IPS-NIHi7 (cell line): ENCODE measurements at regions not wholly inside any gene's neighbourhood (a gene's known extent, or its start where the extent isn't known, plus 50 kb on each side); places are given as distances from the start of the nearest gene placed in this dataset.
A peak's percentile ranks its signal among the peaks of the same experiment; 100 is the strongest.

ENCODE experiments used
- DNase-seq: peaks from one replicate; pipeline ENCODE4 v3.0.0; 2012; ENCODE audit warnings: mixed read lengths; ENCODE audit errors: extremely low spot score

DNA sequence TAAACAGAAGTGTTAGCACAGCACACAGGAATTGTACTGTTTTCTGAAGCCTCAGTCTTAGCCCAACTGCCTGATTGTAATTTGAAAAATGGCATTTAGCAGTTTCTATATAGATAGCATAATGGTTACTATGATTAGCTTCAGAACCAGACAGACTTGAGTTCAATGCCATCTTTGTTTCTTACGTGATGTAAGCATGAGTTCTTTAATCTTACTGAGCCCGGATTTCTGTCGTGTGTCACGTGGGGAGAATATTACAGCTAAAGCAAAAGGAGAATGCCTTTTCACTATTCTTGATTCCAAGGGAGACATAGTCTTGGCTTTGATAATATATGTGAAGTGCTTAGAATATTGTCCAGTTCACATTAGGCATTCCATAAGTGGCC lies 407.3 kb downstream of the STIM2 start:
- no peak for DNase-seq

- no peak for DNase-seq
Measured at GRCh38 chr4:27270435-27270834, 409.8 kb downstream of the STIM2 start.

GRCh38 chr4:27271555-27271954 lies 410.9 kb downstream of the STIM2 start:
- no peak for DNase-seq

GRCh38 chr4:27272217-27272616 lies 411.6 kb downstream of the STIM2 start:
- DNase-seq, result no peak

GRCh38 chr4:27276307-27277073 lies 415.8 kb downstream of the STIM2 start:
- no peak for DNase-seq

DNA sequence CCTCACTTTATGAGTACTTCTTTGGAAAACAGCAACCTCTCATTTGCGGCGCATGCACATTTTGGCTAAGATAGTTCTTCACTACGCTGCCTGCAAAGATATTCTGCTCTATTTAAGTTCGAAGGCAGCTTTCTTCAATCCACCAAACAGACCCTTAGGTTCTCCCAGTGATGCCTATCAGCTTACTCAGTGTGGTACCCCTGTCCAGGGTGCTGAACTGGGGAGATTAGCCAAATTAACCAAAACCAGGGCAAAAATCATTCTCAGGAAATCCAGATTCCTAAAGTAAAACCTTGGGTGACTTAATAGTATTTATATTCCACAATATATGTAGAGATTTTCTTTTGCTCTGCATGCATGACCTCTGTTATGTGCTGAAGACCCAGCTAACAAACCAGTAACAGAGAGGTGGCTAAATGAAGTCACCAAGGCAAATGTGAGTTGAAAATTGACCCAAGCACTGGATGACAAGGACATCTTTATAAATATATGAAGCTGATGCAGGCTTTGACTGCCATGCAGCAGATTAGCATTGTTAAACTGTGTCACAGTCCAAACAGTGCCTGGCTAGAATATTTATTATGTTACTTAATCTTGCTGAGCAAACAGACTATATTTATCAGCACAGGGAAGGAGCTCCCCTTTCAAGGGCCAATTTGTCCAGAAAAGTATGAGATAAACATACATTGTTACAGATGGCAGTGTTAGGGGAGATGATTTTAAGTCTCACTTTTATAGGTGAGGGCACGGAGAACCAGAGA lies 418.2 kb downstream of the STIM2 start:
- peak; percentile 77 for DNase-seq

GRCh38 chr4:27288496-27288895 lies 427.9 kb downstream of the STIM2 start:
- no peak for DNase-seq

- DNase-seq, result no peak
Measured at GRCh38 chr4:27289704-27290103, 429.1 kb downstream of the STIM2 start.

GRCh38 chr4:27293831-27294230 lies 433.2 kb downstream of the STIM2 start:
- DNase-seq, result no peak

DNA sequence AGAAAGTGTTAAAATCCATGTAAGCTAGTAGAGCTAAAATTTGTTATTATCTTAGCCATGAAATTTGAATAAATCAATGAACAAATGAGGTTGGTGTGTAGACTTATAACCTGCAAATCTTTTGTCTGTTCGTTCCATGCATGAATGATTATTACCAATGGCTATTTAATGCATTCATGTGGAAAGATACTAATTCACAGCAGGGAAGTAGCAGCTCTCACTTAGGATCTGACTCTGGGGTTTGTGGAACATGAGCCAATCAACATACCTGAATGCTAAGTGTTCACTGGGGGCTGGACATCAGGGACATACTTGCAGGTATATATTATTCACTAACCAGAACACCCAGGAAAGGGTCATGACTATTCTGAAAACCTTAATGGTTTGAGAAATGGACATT lies 444.1 kb downstream of the STIM2 start:
- DNase-seq, result no peak

- DNase-seq, result no peak
Measured at GRCh38 chr4:27305246-27305645, 444.6 kb downstream of the STIM2 start.

GRCh38 chr4:27308379-27308778 lies 447.7 kb downstream of the STIM2 start:
- DNase-seq, result no peak

GRCh38 chr4:27315625-27316024 lies 455.0 kb downstream of the STIM2 start:
- DNase-seq, result no peak

DNA sequence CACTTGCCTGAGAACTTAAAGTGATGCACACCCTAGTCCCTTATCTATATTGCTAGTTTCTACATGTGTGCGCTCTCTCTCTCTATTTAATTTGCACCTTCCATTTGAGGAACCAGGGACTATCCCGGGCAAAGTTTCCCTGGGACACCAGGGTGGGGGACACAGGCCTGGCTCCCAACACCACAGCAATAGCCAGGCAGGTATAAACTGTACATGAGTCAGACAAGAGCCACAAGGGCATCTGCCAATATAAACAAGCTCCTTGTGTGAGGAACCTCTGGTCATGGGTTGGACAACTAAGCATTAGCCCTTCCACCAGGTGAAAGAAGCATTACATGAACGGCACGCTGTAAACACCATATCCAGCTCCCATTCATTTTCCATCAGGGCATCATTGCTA lies 455.5 kb downstream of the STIM2 start:
- no peak for DNase-seq

GRCh38 chr4:27318740-27319139 lies 458.1 kb downstream of the STIM2 start:
- DNase-seq, result peak; percentile 87

DNA sequence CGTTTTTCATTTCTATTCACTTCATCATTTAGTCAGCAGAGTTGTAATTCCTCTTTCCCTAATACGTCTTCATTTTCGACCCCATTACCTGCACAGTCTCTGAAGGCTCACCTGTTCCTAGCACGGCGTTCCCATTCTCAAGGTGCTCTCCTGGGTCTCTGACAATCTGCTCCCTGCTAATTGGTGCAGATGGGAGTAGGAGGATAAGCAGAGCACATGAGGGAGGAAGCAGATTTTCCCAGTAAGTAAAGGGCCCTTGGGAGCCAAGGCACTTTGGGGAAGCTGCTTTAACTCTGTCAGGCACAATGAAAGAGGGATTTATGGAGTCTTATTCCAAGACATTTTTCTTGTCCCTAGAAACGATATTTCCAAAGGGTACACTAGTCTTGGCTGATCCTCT lies 466.4 kb downstream of the STIM2 start:
- no peak for DNase-seq

DNA sequence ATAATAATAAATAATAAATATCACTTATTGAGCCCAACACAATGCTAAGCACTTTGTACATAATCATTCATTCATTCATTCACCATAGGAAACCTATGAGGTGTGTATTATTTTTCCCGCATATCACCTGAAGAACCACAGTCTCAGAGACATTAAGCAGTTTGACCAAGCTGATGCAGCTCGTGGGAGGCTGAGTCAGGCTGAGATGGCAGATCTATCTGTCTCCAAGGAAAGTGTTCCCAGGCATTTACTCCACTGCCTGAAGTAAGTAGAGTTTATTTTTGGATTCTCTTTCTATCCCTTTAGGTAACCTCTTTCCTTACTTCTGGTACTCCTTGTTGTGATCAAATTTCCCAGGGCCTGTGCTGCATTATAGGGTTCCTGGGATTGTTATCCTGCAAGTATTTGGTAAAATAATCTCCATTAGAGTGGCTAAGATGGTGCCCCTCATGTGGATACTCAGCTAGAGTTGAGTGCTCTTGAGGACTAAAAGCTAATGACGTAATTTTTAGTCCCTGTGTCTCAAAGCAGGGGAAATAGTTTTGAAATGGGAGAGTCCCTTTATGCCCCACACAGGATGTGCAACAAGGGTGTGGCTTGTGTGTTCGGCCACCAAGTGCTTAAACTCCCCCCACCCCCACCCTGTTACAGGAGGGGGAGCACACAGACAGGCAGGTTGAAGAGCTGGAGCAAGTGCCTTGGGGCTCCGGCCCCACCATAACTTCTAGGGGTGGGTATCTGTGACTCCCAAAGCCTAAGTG lies 467.0 kb downstream of the STIM2 start:
- no peak for DNase-seq

DNA sequence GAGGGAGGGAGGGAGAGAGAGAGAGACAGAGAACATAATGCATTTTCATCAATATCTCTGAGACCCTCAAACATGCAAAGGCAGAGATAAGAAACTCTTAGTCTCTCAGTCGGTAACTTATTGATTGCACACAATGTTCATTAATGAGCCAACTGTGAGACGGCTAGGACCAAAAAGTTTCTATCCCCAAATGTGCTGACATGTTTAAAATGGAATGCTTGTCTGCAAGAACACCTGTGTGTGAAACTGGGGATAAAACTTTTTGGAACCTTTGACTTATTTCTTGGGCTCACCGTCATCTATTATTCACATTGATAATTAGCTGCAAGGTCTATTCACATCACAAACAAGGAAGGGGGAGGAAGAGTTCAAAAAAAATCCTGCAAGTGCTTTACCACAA lies 477.9 kb downstream of the STIM2 start:
- DNase-seq, result no peak

GRCh38 chr4:27343411-27343810 lies 482.8 kb downstream of the STIM2 start:
- DNase-seq, result no peak

GRCh38 chr4:27350161-27350560 lies 489.5 kb downstream of the STIM2 start:
- DNase-seq, result no peak

DNA sequence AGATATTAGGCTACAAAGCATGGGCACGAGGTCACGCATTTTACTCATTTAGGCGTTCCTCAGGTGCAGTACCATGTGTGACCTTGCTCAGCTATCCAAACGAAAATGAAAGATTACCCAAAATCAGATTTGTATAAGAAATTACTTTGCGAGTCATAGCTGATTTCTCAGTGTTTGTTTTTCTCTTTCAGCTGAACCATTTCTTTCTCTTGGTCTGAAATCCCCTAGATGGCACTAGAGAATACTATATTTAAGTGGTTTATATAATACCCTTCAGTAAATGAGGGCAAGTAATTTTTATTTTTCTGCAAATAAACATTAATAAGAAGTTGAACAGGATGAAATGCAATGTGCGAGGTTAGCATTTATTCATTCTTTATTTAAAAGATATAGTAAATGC lies 496.6 kb downstream of the STIM2 start:
- DNase-seq, result peak; percentile 14

GRCh38 chr4:27358269-27358668 lies 497.6 kb downstream of the STIM2 start:
- DNase-seq, result no peak

DNA sequence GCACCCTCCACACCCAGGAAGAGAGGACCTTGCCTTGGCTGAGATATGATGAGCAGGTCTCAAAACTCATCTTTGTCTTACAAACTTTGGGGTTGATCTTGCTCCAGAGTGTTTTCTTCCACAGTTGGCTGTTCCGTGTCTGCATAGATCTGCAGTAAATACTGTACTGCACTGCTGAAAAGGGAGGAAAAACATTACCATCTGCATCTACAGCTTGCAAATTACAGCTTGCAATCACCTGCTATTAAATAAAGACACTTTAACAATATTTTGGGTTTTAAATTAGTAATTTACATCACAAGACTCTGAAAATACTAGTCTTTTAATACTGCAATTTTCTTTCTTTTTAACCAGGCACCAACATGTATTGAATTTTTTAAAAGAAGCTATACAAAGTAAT lies 499.5 kb downstream of the STIM2 start:
- DNase-seq, result no peak
